ENCODE measurements at regions not wholly inside any gene's neighbourhood (a gene's known extent, or its start where the extent isn't known, plus 50 kb on each side); places are given as distances from the start of the nearest gene placed in this dataset.

DNA sequence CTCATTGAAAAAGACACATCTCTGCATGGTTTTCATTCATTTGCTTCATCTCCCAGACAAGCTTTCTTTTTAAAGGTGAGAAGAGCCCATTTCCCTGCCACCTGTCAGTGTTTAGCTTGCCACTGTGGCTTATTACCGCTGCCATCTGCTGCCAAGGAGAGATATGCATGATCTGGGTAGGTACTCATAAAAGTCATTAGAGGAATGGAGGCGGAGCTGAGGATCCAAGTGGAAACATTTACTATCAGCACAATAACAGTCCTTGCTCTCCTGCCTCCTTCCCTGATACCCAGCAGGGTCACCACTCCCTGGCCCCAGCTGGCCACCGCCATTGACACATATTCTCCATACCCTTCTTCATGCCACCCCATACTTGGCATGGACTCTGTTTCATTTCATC, 390.4 kb downstream of the TSN start:
- Histone ChIP-seq H3K4me1 (no peaks in the 10 kb centered on the region), H3K27me3 (no peaks in the 10 kb centered on the region), H3K4me3 (no peak overlapping the region), H3K9me3 (no peaks in the 10 kb centered on the region), H3K36me3 (no peaks in the 10 kb centered on the region), H3K27ac (no peak overlapping the region)
- intact Hi-C loops (cut with DNase I): no loop called here
- 77 to 81% methylated on average over 2 to 3 of the region's 3 CpGs for WGBS, 2 donors
- DNase-seq: no peak
- TF ChIP-seq, protein P1, sequence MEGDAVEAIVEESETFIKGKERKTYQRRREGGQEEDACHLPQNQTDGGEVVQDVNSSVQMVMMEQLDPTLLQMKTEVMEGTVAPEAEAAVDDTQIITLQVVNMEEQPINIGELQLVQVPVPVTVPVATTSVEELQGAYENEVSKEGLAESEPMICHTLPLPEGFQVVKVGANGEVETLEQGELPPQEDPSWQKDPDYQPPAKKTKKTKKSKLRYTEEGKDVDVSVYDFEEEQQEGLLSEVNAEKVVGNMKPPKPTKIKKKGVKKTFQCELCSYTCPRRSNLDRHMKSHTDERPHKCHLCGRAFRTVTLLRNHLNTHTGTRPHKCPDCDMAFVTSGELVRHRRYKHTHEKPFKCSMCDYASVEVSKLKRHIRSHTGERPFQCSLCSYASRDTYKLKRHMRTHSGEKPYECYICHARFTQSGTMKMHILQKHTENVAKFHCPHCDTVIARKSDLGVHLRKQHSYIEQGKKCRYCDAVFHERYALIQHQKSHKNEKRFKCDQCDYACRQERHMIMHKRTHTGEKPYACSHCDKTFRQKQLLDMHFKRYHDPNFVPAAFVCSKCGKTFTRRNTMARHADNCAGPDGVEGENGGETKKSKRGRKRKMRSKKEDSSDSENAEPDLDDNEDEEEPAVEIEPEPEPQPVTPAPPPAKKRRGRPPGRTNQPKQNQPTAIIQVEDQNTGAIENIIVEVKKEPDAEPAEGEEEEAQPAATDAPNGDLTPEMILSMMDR (IDR thresholded peaks at IDR 0.05): no peak
- no peak for TF ChIP-seq POLR2A (IDR thresholded peaks at IDR 0.05)

DNA sequence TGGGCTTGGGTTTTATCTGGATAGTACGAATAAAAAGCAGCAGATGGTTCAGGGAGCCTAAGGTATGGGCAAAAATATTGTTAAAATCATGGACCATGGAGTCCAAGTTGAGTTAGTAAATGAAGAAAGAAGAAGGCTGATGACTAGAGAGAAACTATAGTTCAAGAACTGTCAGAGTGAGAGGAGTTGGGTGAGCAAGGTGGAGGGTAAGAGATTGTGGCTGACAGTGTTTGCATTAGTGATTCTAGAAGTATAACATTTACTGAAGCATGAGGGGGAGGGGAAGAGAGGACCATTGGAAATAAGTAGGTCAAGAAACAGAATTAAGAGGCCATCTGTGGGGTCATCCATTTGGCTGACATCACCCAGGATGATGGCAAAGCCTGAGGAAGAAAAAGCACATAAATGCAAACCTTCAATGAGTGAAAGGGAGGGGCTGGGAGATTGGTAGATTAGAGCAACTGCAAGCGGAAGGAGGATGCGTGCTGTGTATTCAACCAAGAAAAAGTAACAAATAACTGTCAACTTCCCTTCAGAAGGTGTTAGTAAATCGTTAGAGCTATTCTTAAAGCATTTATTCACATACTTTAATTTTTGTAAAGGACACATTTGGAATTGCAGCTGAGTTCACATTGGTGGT, 392.8 kb downstream of the TSN start:
- H3K4me3 ChIP-seq: no peak overlapping the region
- H3K4me1 ChIP-seq: no peaks in the 10 kb centered on the region
- H3K27me3 ChIP-seq: no peaks in the 10 kb centered on the region
- H3K9me3 ChIP-seq: no peaks in the 10 kb centered on the region
- no peak for DNase-seq
- intact Hi-C loops (cut with DNase I): no loop called here
- H3K27ac ChIP-seq: no peak overlapping the region
- 71 to 81% methylated on average over 4 of the region's 4 CpGs for WGBS, 2 donors
- no peaks in the 10 kb centered on the region for H3K36me3 ChIP-seq
- TF ChIP-seq, protein P1 (IDR thresholded peaks at IDR 0.05): no peak
- TF ChIP-seq POLR2A (IDR thresholded peaks at IDR 0.05): no peak

DNA sequence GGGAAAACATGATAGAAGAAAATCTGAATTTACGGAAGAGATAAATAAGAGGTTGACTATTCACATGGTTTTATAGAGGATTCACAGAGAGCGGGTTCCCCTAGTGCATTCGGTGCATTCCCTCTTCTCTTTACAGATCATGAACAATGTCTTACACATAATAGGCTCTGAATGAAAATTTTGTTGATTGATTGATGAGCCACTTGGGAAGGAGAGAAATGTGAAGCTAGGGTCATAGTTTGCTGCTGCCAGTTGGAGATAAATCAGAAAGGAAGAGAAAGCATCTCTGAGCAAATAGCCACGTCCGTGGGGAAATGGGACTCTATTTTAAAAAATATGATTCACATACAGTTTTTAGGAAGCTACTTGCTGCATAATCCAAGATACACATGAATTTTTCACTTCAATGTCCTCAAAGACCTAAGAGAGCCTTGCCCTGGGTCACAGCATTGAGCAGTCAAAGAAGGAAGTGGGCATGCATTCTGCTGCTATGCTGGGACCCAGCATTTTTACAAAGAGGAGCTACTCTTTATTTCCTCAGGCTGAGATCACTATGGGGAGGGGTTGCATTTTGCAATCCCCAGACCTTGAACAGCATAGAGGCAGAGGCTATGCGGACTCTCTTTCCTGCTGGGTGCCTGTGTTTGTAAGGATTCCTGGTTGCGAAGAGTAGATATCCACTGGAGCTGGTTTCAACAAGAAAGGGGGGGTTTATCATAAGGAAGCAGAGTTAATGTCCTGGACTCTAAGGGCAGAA, 395.3 kb downstream of the TSN start:
- H3K27me3 ChIP-seq: no peaks in the 10 kb centered on the region
- no peak overlapping the region for H3K27ac ChIP-seq
- H3K36me3 ChIP-seq: no peaks in the 10 kb centered on the region
- no peak overlapping the region for H3K4me3 ChIP-seq
- intact Hi-C loops (cut with DNase I): no loop called here
- 66 to 76% methylated on average over 5 to 7 of the region's 7 CpGs for WGBS, 2 donors
- DNase-seq: no peak
- H3K9me3 ChIP-seq: no peaks in the 10 kb centered on the region
- no peaks in the 10 kb centered on the region for H3K4me1 ChIP-seq
- no peak for TF ChIP-seq POLR2A (IDR thresholded peaks at IDR 0.05)
- TF ChIP-seq, protein P1 (IDR thresholded peaks at IDR 0.05): no peak

DNA sequence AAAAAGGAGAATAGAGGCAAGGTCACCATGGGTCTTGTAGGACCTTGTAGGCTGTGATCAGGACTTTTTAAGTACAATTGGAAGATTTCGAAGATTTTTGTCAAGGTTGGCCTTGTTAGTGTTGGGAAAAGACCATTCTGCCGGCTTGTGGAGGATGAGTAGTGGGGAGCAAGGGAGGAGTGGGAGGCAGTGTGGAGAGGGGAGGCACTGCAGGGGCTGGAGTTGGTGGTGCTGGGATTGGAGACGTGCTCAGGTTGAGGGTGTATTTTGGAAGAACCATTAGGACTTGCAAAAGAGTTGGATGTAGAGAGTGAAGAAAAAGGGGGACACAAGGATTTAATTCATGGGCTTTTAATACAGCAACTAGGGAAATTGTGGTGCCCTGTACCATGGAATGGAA, 397.1 kb downstream of the TSN start:
- no peaks in the 10 kb centered on the region for H3K27me3 ChIP-seq
- intact Hi-C loops (cut with DNase I): no loop called here
- no peaks in the 10 kb centered on the region for H3K36me3 ChIP-seq
- TF ChIP-seq, protein P1 (IDR thresholded peaks at IDR 0.05): no peak
- no peak for TF ChIP-seq POLR2A (IDR thresholded peaks at IDR 0.05)
- WGBS, 2 donors: 51 to 67% methylated on average over 3 of the region's 3 CpGs
- H3K27ac ChIP-seq: no peak overlapping the region
- H3K9me3 ChIP-seq: no peaks in the 10 kb centered on the region
- no peak for DNase-seq
- H3K4me1 ChIP-seq: no peaks in the 10 kb centered on the region
- no peak overlapping the region for H3K4me3 ChIP-seq

DNA sequence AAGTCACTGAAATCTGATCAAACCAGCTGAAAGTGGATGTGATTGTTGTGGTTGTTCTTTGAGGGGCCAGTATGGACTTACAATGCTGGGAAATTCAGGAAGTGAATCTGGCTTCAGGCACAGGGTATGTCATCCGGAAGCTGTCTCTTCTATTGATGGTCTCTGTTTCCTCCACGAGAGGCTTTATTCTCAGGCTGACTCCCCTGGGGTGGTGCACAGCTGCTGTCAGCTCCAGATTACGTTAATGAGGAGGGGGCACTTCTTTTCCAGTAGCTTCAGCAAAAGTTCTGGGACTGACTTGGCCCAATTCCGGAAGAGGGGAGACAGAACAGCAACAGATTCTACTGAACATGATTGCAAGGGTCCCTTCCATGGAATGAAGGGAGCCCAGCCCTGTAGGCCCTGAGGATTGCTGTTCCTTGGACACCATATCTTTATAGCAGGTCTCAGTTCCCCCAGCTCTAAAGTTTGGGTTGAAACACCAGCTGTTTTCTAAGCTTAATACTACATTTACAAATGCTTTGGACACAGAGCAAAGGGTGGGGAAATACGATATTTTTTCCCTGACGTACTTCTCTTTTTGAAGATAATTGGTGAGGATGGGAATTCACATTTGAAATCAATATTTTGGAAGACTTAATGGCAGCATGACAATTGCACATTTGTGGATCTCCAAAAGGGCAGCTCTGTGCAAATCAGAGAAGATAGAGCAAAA, 400.9 kb downstream of the TSN start:
- no peak overlapping the region for H3K4me3 ChIP-seq
- DNase-seq: no peak
- 63% methylated on average over 4 to 6 of the region's 6 CpGs for WGBS, 2 donors
- H3K9me3 ChIP-seq: no peaks in the 10 kb centered on the region
- no peaks in the 10 kb centered on the region for H3K4me1 ChIP-seq
- TF ChIP-seq, protein P1 (IDR thresholded peaks at IDR 0.05): no peak
- no peak for TF ChIP-seq POLR2A (IDR thresholded peaks at IDR 0.05)
- no peaks in the 10 kb centered on the region for H3K36me3 ChIP-seq
- intact Hi-C loops (cut with DNase I): no loop called here
- no peaks in the 10 kb centered on the region for H3K27me3 ChIP-seq
- no peak overlapping the region for H3K27ac ChIP-seq

Measured in esophagus squamous epithelium (tissue), 5 donors.